CD4-positive, alpha-beta T cell treated with Interleukin-6 for 4 hours (primary cell): ENCODE measurements at regions not wholly inside any gene's neighbourhood (a gene's known extent, or its start where the extent isn't known, plus 50 kb on each side); places are given as distances from the start of the nearest gene placed in this dataset.
"Not testable (repeated sequence)": the region's sequence is repeated elsewhere in the genome, so short reads cannot be mapped to it uniquely, and the experiment has no call there.

ENCODE experiments used
- DNase-seq: peaks from one replicate; pipeline ENCODE4 v3.0.0-alpha.2; 2020; ENCODE audit warnings: mixed read lengths

- no peak for DNase-seq
These were observed 356.3 kb downstream of the EMP1 start for GRCh38 chr12:13552830-13553229.

GRCh38 chr12:13547283-13547682 lies 350.8 kb downstream of the EMP1 start:
- no peak for DNase-seq

- DNase-seq, result no peak
These were observed 349.7 kb downstream of the EMP1 start for GRCh38 chr12:13546231-13546630.

GRCh38 chr12:13539051-13539450 lies 342.5 kb downstream of the EMP1 start:
- DNase-seq, result no peak

DNA sequence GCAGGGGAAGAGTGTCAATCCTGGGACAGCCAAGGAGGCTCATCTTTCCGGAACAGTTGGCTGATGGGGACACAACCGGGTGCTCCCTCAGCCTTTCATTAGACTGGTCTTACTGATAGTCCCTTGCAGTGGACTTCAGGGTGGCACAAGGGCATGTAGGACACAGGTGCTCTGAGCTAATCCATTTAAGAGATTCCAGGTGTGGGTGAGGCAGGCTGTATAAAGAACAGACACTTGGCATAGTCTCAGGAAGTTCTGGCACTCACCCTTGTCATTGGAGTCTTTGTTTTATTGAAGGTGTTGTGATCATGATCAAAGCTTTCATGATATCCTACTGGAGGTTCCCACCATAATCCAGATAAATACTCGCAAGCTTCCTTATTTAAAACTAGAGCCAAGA lies 341.6 kb downstream of the EMP1 start:
- no peak for DNase-seq

- DNase-seq, result no peak
These were observed 341.1 kb downstream of the EMP1 start for GRCh38 chr12:13537623-13538022.

DNA sequence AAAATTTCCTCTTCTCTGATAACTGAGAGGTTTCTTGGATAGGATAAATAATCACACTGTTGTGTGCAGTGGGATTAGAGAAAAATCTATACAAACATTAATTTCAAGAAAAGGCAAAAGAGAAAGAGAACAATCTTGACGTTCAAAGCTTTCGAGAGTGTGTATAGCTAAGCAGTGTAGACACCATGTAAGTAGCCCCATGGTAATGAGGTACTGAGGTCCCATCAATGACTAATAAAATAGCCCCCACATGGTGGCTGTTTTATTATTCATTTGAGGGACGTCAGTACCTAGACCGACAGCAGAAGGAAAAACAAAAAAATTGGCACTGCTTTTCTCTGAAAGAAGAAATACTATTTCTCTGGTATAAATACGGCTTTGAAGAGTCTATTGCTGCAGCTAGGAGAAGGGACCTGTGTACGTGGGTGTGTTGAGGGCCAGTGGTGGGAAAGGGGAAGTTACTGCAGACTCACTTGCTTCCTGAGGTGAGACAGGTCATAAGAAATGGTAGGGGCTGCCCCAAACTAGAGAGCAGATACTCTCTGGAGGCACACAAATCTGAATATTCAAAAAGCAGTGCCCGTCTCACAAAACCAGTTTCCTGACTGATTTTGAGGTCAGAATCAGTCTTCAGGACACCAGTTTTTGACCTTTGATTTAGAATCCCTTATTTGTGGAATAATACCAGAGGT lies 339.8 kb downstream of the EMP1 start:
- no peak for DNase-seq

GRCh38 chr12:13534645-13535398 lies 338.3 kb downstream of the EMP1 start:
- DNase-seq, result no peak

DNA sequence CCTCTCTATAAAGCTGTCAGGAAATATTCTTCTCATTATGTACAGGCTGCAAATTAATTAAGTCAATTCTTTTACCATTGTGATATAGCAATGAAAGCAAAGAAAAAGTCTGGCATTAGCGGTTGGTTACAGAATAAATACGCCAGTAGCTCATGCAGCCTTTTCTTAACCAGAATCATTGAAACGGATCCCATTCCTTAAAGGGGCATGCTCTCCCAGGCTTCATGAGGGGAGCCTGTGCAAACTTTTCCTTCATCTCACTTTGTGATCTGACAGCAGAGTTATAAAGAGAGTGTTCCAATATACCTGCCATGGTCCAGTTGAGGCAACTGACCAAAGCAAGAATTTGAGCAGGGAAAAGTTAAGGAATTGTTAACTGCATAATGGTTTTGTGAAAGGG lies 337.7 kb downstream of the EMP1 start:
- DNase-seq, result no peak

DNA sequence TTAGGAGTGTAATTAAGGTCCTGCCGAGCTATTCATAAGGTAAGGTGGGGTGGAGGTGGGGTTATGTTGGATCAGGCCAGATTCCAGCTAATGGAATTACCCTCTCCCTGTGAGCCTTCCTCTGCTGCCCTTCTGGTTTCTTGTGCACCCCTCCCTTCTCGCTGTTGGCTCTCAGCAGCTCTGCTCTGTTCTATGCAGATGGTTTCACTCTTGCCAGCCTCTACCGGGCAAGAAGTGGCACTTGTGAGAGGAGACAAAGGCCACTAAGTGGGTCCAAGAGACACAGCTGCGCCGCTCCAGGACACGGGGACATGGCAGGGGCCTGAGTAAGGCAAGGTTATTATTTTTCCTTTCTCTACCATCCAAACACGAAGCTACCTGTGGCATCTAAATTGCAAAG lies 334.4 kb downstream of the EMP1 start:
- no peak for DNase-seq

DNA sequence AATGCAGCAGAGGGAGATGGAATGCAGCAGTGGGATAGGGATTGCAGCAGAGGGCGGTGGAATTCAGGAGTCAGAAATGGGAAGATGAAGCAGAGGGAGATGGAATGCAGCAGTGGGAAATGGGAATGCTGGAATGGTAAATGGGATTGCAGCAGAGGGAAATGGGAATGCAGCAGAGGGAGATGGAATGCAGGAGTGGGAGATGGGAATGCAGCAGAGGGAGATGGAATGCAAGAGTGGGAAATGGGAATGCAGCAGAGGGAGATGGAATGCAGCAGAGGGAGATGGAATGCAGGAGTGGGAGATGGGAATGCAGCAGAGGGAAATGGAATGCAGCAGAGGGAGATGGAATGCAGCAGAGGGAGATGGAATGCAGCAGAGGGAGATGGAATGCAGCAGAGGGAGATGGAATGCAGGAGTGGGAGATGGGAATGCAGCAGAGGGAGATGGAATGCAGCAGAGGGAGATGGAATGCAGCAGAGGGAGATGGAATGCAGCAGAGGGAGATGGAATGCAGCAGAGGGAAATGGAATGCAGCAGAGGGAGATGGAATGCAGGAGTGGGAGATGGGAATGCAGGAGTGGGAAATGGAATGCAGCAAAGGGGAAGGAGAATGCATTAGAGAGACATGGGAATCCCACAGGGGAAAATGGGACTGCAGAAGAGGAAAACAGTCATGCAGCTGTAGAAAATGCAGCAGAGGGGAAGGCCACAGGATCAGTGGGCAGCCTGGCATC lies 329.8 kb downstream of the EMP1 start:
- DNase-seq, result not testable (repeated sequence)

DNA sequence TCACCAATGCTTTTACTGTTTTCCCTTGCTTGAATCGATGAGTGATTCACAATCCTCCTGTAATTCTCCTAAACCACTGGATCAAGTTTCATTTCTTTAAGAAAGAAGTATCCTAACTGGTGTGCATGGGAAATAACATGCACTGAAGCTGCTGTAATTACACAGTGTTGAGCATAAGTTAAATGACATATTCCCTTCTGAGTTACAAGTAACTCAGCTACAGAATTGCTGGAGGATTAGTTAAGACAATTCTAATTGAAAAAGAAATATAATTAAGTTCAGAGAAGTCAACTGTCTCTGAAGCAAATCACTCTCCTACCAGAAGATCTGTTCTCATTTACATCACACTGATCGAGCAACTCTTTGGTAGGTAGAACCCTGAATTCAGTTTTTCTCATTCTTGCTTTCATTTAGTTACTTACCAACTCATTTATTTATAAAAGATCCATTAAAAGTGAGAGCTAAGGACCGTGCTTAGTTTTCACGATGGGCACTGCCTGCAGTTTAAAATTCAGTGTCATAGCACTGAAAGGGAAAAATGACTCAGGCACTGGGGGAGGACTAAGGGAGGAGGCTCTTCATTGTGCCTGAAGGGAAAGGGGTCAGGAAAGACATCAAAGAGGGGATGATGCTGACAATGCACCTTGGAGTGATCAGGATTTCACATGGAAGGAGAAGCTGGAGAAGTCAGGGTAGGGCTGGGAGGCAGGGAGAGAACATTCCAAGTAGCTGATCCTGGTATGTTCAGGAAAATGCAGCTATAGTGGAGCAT lies 327.2 kb downstream of the EMP1 start:
- no peak for DNase-seq

DNA sequence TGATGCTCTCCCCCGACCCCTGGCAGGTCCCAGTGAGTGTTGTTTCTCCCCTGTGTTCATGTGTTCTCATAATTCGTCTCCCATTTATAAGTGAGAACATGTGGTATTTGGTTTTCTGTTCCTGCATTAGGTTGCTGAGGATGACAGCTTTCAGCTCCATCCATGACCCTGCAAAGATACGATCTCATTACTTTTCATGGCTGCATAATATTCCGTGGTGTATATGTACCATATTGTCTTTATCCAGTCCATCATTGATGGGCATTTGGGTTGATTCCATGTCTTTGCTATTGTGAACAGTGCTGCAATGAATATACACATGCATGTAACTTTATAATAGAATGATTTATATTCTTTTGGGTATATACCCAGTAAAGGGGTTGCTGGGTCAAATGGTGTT lies 321.5 kb downstream of the EMP1 start:
- DNase-seq, result not testable (repeated sequence)

- DNase-seq, result no peak
These were observed 313.2 kb downstream of the EMP1 start for GRCh38 chr12:13509740-13510139.

DNA sequence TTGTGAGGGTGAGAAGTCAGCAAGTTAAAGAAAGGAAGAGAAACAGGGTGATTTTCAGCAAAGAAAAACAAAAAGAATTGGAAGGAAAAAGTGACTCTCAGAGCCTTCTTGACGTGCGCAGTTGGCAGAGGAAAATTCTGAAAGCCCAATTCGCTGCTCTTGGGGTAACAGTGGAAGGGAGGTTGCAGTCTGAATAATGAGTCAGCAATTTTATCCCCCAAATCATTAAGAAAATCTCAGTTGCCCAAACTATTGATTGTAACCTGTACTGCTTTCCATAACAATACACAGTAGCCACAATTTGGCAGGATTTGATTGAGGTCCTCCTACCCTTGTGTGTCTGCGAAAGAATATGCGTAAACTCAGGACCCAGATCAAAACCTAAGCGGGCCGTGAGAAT lies 309.1 kb downstream of the EMP1 start:
- no peak for DNase-seq

DNA sequence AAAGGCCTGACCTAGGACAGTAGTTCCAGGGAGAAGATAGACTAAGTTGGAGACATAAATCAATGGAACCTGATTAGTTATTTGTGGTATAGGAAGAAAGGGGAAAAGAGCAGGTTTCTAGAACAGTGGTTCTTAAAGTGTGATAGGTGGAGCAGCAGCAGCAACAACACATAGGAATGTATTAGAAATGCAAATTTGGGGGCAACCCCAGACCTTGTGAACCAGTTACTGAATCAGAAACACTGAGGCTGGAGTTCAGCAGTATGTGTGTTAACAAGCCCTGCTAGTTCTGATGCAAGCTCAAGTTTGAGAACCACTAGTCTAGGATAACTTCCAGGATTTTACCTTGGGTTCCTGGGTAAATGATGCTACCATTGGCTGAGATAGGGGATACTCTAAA lies 308.7 kb downstream of the EMP1 start:
- no peak for DNase-seq

- no peak for DNase-seq
These were observed 308.2 kb downstream of the EMP1 start for GRCh38 chr12:13504736-13505135.

- DNase-seq, result no peak
These were observed 307.5 kb downstream of the EMP1 start for GRCh38 chr12:13504074-13504473.

DNA sequence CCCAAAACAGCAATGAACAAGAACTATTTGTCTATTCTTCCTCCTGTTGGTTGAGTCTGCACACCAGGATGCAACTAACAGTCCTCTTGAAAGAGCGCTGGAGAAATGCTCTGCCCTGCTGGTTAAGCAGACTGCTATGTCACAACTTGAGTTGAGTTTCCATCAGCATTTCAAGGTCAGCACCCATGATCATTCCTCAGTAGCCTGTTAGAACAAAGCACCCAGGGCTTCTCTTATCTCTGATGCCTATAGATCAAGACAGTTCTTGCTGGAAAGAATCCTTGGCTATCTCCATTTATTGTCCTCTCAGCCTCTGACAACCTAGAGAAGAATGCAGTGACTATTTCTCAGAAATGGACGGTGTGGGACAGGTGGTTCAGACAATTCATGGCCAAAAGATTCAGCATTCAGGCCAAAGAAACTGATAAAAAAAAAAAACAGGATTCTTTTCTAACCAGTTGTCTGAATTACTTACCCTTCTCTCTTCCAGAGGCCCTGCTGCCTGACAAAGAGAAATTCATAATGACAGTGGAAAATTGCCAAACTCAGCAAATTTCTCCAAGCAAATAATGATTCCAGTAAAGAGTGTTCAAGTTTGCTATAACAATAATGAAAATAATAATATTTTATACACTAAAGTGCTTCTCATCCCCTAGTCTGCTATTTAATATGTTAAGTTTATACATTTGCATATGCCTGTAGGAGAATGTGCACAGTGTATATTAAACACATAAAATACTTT lies 306.7 kb downstream of the EMP1 start:
- no peak for DNase-seq

DNA sequence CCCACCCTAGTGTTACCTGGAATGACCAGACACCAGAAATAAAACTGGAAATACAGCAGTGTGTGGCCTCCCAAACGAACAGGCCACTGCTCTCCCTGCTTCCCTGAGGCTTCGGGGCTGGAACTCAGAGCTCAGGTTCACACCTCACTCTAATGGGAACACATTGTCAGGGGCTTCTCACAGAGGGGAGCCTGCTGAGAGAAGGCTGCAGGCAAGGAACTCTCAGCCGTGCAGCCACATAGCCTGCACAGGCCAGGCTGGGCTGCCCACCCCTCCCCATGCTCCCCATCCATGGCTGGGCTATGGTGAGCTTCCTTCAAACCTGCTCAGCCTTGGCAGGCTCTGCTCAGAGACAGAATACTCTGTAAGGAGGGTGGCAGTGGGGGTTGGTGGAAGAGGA lies 302.5 kb downstream of the EMP1 start:
- no peak for DNase-seq

DNA sequence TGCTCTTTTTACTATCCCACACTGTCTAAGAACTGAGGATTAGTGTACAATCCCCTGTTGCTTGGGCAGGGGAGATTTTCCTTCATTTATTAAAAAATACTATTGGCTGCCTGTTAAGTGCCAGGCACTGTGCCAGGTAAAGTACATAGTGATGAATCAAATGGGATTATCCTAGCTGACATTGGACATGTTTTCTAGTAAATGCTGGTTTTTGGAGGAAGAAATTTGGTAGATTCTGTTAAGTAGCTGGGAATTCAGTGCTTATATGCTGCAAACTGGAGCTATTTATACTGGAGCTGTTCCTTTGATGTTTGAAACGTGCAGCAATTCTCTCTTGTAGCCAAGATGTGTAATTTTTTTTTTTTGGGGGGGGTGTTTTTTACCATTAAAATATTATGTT lies 299.6 kb downstream of the EMP1 start:
- no peak for DNase-seq

GRCh38 chr12:13489246-13489645 lies 292.7 kb downstream of the EMP1 start:
- DNase-seq, result no peak
